HEK293T (cell line): ENCODE measurements at regions not wholly inside any gene's neighbourhood (a gene's known extent, or its start where the extent isn't known, plus 50 kb on each side); places are given as distances from the start of the nearest gene placed in this dataset.
"Not testable (repeated sequence)": the region's sequence is repeated elsewhere in the genome, so short reads cannot be mapped to it uniquely, and the experiment has no call there.

Experiments
- CTCF ChIA-PET: fragments of 350-600 bp; formaldehyde crosslinking; extraction: SDS; loops from one replicate; lab custom pipeline; 2021; ENCODE audit warnings: antibody characterized with exemption, inconsistent platforms; lab: Yijun Ruan, JAX
- POLR2A ChIA-PET: fragments of 350-600 bp; formaldehyde crosslinking; extraction: SDS; loops from one replicate; lab custom pipeline; 2020; ENCODE audit warnings: antibody characterized with exemption, inconsistent platforms; lab: Yijun Ruan, JAX
- DNase-seq: peaks from one replicate; pipeline ENCODE4 v3.0.0; 2012; ENCODE audit warnings: mixed read lengths; ENCODE audit errors: extremely low spot score
- ARNT ChIP-seq: fragments of 450-650 bp; IDR thresholded peaks from 2 replicates; pipeline ENCODE4 v1.6.1; 2017; ENCODE audit warnings: mild to moderate bottlenecking
- BHLHE40 ChIP-seq: fragments of 450-650 bp; IDR thresholded peaks from 2 replicates; pipeline ENCODE4 v1.6.1; 2016; ENCODE audit warnings: mild to moderate bottlenecking, moderate library complexity, borderline replicate concordance
- CTBP1 ChIP-seq: fragments of 450-650 bp; IDR thresholded peaks from 2 replicates; pipeline ENCODE4 v1.6.1; 2016; ENCODE audit warnings: borderline replicate concordance
- ELF4 ChIP-seq: fragments of 450-650 bp; IDR thresholded peaks from 2 replicates; pipeline ENCODE4 v1.6.1; 2017; ENCODE audit warnings: antibody characterized with exemption
- FOXA1 ChIP-seq: fragments of 450-650 bp; IDR thresholded peaks from 2 replicates; pipeline ENCODE4 v1.6.1; 2016; ENCODE audit warnings: mild to moderate bottlenecking
- FOXK2 ChIP-seq: fragments of 450-650 bp; IDR thresholded peaks from 2 replicates; pipeline ENCODE4 v1.6.1; 2016; ENCODE audit warnings: mild to moderate bottlenecking
- FOXM1 ChIP-seq: fragments of 450-650 bp; IDR thresholded peaks from 2 replicates; pipeline ENCODE4 v1.6.1; 2017; ENCODE audit warnings: mild to moderate bottlenecking, borderline replicate concordance
- HDGF ChIP-seq: fragments of 450-650 bp; IDR thresholded peaks from 2 replicates; pipeline ENCODE4 v1.6.1; 2017; ENCODE audit warnings: antibody characterized with exemption, borderline replicate concordance
- L3MBTL2 ChIP-seq: fragments of 450-650 bp; conservative IDR thresholded peaks from 2 replicates; pipeline ENCODE4 v1.6.1; 2016; ENCODE audit warnings: mild to moderate bottlenecking
- LEF1 ChIP-seq: fragments of 450-650 bp; IDR thresholded peaks from 2 replicates; pipeline ENCODE4 v1.6.1; 2017; ENCODE audit warnings: mild to moderate bottlenecking, borderline replicate concordance
- NFRKB ChIP-seq: fragments of 450-650 bp; IDR thresholded peaks from 2 replicates; pipeline ENCODE4 v1.6.1; 2016; ENCODE audit warnings: mild to moderate bottlenecking, moderate library complexity
- SP1 ChIP-seq: fragments of 450-650 bp; IDR thresholded peaks from 2 replicates; pipeline ENCODE4 v1.6.1; 2017
- SUZ12 ChIP-seq: fragments of 450-650 bp; IDR thresholded peaks from 2 replicates; pipeline ENCODE4 v1.6.1; 2016; ENCODE audit warnings: mild to moderate bottlenecking
- TARDBP ChIP-seq: fragments of 450-650 bp; IDR thresholded peaks from 2 replicates; pipeline ENCODE4 v1.6.1; 2016
- ZNF384 ChIP-seq: fragments of 450-650 bp; IDR thresholded peaks from 2 replicates; pipeline ENCODE4 v1.6.1; 2016
- TF ChIP-seq, protein P1 (sequence below): fragments of 450-650 bp; IDR thresholded peaks from 2 replicates; pipeline ENCODE4 v1.6.1; 2016

DNA sequence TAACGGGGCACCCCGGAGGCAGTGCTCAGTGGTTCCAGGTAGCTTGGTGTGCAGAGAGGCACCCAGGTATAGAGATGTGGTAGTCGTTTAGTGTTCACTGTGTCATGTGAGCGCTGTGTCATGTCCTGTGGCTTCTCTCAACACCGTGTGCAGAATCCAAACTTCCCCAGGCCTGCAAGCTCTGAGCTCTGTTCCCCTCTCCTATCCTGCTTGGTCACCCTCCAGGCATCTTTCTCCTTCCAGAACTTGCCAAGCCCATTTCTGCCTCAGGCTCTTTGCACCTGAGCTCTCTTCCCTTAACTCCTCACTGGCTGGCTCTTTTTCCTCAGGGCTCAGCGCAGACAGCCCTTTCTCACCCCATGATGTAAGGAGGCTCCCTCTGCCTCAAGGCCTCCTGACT is 64.8 kb downstream of the CARTPT start:
- ChIA-PET CTCF (interaction anchor here (1.1 to 1.9 kb wide), 2 partner anchors 189 to 524 kb away, joined by 3 to 4 read pairs; no protein-coding TSS in a partner anchor), POLR2A (no interaction called here)
- TF ChIP-seq LEF1 = no peak
- TF ChIP-seq ZNF384 = no peak
- TF ChIP-seq NFRKB = no peak
- TF ChIP-seq HDGF = no peak
- no peak for TF ChIP-seq ELF4
- TF ChIP-seq FOXM1 = no peak
- no peak for TF ChIP-seq TARDBP
- no peak for TF ChIP-seq ARNT
- TF ChIP-seq BHLHE40 = no peak
- TF ChIP-seq FOXK2 = no peak
- TF ChIP-seq SUZ12 = no peak
- TF ChIP-seq FOXA1 = no peak
- TF ChIP-seq L3MBTL2 = no peak
- TF ChIP-seq, protein P1, sequence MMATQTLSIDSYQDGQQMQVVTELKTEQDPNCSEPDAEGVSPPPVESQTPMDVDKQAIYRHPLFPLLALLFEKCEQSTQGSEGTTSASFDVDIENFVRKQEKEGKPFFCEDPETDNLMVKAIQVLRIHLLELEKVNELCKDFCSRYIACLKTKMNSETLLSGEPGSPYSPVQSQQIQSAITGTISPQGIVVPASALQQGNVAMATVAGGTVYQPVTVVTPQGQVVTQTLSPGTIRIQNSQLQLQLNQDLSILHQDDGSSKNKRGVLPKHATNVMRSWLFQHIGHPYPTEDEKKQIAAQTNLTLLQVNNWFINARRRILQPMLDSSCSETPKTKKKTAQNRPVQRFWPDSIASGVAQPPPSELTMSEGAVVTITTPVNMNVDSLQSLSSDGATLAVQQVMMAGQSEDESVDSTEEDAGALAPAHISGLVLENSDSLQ = no peak
- no peak for TF ChIP-seq SP1
- no peak for TF ChIP-seq CTBP1
- no peak for DNase-seq

DNA sequence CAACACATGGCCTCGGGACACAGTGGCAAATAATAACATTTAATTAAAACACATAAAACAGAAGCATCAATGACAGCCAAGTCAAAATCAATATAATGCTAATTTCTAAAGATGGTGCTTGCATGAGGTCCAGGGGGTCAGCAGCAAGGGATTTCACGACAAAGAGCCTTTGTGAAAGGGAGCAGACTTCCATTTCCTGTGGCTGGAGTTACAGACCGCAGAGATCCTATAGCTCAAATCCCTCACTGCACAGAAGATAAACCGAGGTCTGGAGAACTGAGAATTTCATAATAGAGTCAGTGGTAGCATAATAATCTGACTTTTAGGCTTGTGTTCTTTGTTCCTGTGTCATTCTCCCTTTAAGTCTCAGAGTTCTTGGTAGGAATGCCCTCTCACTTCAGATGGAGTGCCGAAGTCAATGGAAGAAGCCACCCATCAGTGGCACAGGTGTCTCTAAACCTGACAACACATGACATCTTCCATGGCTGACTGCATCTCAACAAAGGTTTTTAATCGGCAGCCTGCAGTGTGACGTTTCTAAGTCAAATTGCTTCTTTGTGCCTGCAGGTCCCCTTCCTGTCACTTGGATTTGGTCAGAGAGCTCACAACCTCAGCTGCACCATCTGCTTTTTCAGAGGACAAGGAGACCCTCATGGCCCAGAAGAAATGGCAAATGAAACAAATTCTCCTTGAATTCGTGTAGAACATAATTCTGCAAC is 67.4 kb downstream of the CARTPT start:
- POLR2A ChIA-PET = no interaction called here
- CTCF ChIA-PET = no interaction called here
- TF ChIP-seq SP1 (no peak), HDGF (no peak), BHLHE40 (no peak), FOXK2 (no peak), SUZ12 (no peak), NFRKB (no peak), LEF1 (no peak), ELF4 (no peak), ARNT (no peak), TARDBP (no peak), FOXA1 (no peak), CTBP1 (no peak), L3MBTL2 (no peak), FOXM1 (no peak), ZNF384 (no peak)
- TF ChIP-seq, protein P1 = no peak

DNA sequence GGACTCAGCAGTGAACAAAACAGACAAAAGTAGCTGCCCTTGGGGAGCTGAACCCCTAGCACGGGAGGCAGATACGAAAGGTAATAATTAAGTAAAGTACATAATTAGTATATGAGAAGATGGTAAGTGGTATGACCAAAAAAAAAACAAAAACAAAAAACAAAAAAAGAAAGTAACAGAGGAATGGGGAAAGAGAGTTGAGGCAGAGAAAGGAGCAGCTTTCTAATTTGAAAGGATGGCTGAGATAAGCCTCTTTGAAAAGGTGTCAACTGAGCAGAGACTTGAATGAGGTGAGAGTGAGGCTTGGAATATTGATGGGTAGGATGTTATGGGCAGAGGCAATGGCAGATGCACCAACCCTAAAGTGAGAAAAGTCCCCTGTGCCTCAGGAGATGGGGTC is 69.7 kb downstream of the CARTPT start:
- ChIA-PET CTCF (no interaction called here), POLR2A (no interaction called here)
- TF ChIP-seq HDGF = no peak
- no peak for TF ChIP-seq SUZ12
- TF ChIP-seq ZNF384 = no peak
- TF ChIP-seq CTBP1 = no peak
- TF ChIP-seq FOXK2 = no peak
- TF ChIP-seq, protein P1 = no peak
- TF ChIP-seq LEF1 = no peak
- no peak for TF ChIP-seq SP1
- TF ChIP-seq NFRKB = no peak
- no peak for TF ChIP-seq ELF4
- no peak for TF ChIP-seq FOXA1
- no peak for TF ChIP-seq BHLHE40
- TF ChIP-seq ARNT = no peak
- no peak for TF ChIP-seq L3MBTL2
- no peak for TF ChIP-seq FOXM1
- no peak for TF ChIP-seq TARDBP
- no peak for DNase-seq

More for the DNA sequence above, 67.4 kb downstream of the CARTPT start:
- DNase-seq = no peak

DNA sequence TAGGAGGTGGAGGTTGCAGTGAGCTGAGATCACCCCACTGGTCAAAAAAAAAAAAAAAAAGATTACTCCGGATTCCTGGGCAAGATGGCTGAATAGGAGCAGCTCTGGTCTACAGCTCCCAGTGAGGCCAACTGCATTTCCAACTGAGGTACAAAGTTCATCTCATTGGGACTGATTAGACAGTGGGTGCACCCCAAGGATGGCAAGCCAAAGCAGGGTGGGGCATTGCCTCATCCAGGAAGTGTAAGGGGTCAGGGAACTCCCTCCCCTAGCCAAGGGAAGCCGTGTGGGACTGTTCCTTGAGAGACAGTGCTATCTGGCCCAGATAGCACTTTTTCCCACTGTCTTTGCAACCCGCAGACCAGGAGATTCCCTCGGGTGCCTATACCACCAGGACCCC is 70.7 kb downstream of the CARTPT start:
- CTCF ChIA-PET = no interaction called here
- no peak for DNase-seq
- TF ChIP-seq FOXK2 (no peak), BHLHE40 (no peak), ZNF384 (no peak), TARDBP (no peak), ELF4 (no peak), HDGF (no peak), FOXM1 (no peak), L3MBTL2 (no peak)
- POLR2A ChIA-PET = no interaction called here

DNA sequence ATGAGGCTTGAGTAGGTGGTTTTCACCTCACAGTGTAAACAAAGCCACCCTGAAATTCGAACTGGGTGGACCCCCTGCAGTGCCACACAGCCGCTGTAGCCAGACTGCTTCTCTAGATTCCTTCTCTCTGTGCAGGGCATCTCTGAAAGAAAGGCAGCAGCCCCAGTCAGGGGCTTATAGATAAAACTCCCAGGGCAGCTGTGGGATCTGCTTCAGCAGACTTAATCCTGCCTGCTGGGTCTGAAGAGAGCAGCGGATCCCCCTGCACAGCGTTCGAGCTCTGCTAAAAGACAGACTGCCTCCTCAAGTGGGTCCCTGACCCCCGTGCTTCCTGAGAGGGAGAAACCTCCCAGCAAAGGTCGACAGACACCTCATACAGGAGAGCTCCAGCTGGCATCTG is 71.4 kb downstream of the CARTPT start:
- POLR2A ChIA-PET = no interaction called here
- DNase-seq = no peak
- no peak for TF ChIP-seq BHLHE40
- TF ChIP-seq NFRKB = no peak
- TF ChIP-seq FOXK2 = no peak
- no peak for TF ChIP-seq TARDBP
- TF ChIP-seq FOXM1 = no peak
- no peak for TF ChIP-seq L3MBTL2
- TF ChIP-seq ZNF384 = no peak
- TF ChIP-seq LEF1 = no peak
- no peak for TF ChIP-seq ARNT
- no peak for TF ChIP-seq SP1
- no peak for TF ChIP-seq ELF4
- no peak for TF ChIP-seq CTBP1
- no peak for TF ChIP-seq FOXA1
- TF ChIP-seq SUZ12 = no peak
- CTCF ChIA-PET = no interaction called here

DNA sequence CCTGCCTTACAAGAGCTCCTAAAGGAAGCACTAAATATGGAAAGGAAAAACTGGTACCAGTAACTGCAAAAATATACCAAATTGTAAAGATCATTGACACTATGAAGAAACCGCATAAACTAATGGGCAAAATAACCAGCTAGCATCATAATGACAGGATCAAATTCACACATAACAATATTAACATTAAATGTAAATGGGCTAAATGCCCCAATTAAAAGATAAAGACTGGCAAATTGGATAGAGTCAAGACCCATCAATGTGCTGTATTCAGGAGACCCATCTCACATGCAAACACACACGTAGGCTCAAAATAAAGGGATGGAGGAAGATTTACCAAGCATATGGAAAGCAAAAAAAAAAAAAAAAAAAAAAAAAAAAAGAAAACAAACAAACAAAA is 73.0 kb downstream of the CARTPT start:
- CTCF ChIA-PET, POLR2A ChIA-PET, DNase-seq: not testable (repeated sequence)
